ENCODE measurements at regions not wholly inside any gene's neighbourhood (a gene's known extent, or its start where the extent isn't known, plus 50 kb on each side); places are given as distances from the start of the nearest gene placed in this dataset.
A peak's percentile ranks its signal among the peaks of the same experiment; 100 is the strongest.
"Not testable (repeated sequence)": the region's sequence is repeated elsewhere in the genome, so short reads cannot be mapped to it uniquely, and the experiment has no call there.

- DNase-seq, result peak in 1 of 3 donors; percentile 57
Measured at GRCh38 chr4:87901422-87901992, 68.7 kb downstream of the MEPE start.

- DNase-seq, result no peak
Measured at GRCh38 chr4:87904639-87905160, 70.8 kb upstream of the SPP1 start.

GRCh38 chr4:87908336-87908735, 67.2 kb upstream of the SPP1 start:
- no peak for DNase-seq

GRCh38 chr4:87910795-87911194, 64.7 kb upstream of the SPP1 start:
- no peak for DNase-seq

- DNase-seq, result no peak
Measured at GRCh38 chr4:87911252-87911774, 64.2 kb upstream of the SPP1 start.

GRCh38 chr4:87912164-87913004, 63.1 kb upstream of the SPP1 start:
- peak in 1 of 3 donors; percentile 10 for DNase-seq

GRCh38 chr4:87913896-87914295, 61.6 kb upstream of the SPP1 start:
- DNase-seq, result no peak

GRCh38 chr4:87915621-87916020, 59.9 kb upstream of the SPP1 start:
- no peak for DNase-seq

- peak in 1 of 3 donors; percentile 3 for DNase-seq
Measured at GRCh38 chr4:87916626-87917025, 58.9 kb upstream of the SPP1 start.

- not testable (repeated sequence) for DNase-seq
Measured at GRCh38 chr4:87917911-87918310, 57.6 kb upstream of the SPP1 start.

- no peak for DNase-seq
Measured at GRCh38 chr4:87918314-87919058, 57.0 kb upstream of the SPP1 start.

GRCh38 chr4:87919304-87919703, 56.2 kb upstream of the SPP1 start:
- DNase-seq, result not testable (repeated sequence)

- DNase-seq, result no peak
Measured at GRCh38 chr4:87919941-87920340, 55.6 kb upstream of the SPP1 start.

GRCh38 chr4:87920478-87920877, 55.0 kb upstream of the SPP1 start:
- no peak for DNase-seq

- not testable (repeated sequence) for DNase-seq
Measured at GRCh38 chr4:87921626-87922479, 53.7 kb upstream of the SPP1 start.

GRCh38 chr4:87924146-87924545, 51.4 kb upstream of the SPP1 start:
- DNase-seq, result not testable (repeated sequence)
